ENCODE measurements at regions not wholly inside any gene's neighbourhood (a gene's known extent, or its start where the extent isn't known, plus 50 kb on each side); places are given as distances from the start of the nearest gene placed in this dataset.

DNA sequence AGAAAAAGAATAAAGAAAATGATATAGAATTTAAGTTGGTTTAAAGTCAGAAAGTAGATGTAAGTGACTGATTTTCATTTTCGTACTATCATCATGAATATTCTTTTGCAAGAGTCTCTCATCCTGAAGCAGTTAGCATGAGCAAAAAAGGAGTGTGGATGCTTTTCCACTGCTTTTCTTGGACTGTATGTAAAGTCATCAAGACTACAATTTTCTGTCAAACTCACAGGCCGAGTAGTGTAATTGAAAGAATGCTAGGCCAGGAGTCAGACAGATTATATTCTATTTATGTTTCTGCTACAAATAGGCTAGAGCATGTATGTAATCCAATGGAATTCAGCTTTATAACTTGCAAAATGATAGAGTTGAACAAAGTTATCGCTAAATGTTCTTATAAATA lies 197.1 kb upstream of the SPOCK3 start:
- ATAC-seq = no peak
- ChIA-PET POLR2A (no interaction called here), CTCF (ENCODE audit: low intra/inter-chr PET ratio, low total read pairs) (no interaction called here)
- Histone ChIP-seq H3K79me2 (ENCODE audit: insufficient read depth, low read length) (no peaks in the 10 kb centered on the region), H3K27me3 (ENCODE audit: control insufficient read depth in 1 of 2, insufficient read depth in 2 of 2, low read length in 2 of 2) (no peaks in the 10 kb centered on the region), H3K4me1 (ENCODE audit: insufficient read depth, low read length) (no peaks in the 10 kb centered on the region), H3K4me3 (replicated peaks in 1 of 3; ENCODE audit: insufficient read depth in 1 of 3, low read depth in 2 of 3, low read length in 3 of 3) (no peak overlapping the region), H2AFZ (ENCODE audit: low read length) (no peak overlapping the region), H4K20me1 (ENCODE audit: insufficient read depth, low read length) (no peaks in the 10 kb centered on the region), H3K27ac (ENCODE audit: extremely low read length, insufficient read depth, low read length) (no peak overlapping the region), H3K9ac (ENCODE audit: insufficient read depth, low read depth, low read length) (no peak overlapping the region), H3K36me3 (replicated peaks in 1 of 2; ENCODE audit: control insufficient read depth in 1 of 2, insufficient read depth in 2 of 2, low read length in 2 of 2) (no peaks in the 10 kb centered on the region), H3K4me2 (ENCODE audit: low read depth, low read length) (no peak overlapping the region), H3K9me3 (ENCODE audit: low read length) (0 out of 2 replicates have a peak, but pooled peaks cover 6% of the 10 kb centered on the region)
- no peak for DNase-seq (ENCODE audit: low spot score)
- intact Hi-C loops (cut with micrococcal nuclease; ENCODE audit: unreplicated experiment) (no loop called here), in situ Hi-C loops (cut with HindIII; ENCODE audit: extremely low pct_ligation_motif_present, low pct_unique_long_range_greater_than_20kb) (no loop called here)
- TF ChIP-seq, protein P1, sequence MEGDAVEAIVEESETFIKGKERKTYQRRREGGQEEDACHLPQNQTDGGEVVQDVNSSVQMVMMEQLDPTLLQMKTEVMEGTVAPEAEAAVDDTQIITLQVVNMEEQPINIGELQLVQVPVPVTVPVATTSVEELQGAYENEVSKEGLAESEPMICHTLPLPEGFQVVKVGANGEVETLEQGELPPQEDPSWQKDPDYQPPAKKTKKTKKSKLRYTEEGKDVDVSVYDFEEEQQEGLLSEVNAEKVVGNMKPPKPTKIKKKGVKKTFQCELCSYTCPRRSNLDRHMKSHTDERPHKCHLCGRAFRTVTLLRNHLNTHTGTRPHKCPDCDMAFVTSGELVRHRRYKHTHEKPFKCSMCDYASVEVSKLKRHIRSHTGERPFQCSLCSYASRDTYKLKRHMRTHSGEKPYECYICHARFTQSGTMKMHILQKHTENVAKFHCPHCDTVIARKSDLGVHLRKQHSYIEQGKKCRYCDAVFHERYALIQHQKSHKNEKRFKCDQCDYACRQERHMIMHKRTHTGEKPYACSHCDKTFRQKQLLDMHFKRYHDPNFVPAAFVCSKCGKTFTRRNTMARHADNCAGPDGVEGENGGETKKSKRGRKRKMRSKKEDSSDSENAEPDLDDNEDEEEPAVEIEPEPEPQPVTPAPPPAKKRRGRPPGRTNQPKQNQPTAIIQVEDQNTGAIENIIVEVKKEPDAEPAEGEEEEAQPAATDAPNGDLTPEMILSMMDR (CRISPR knock-in tag; IDR thresholded peaks at IDR 0.05) = no peak
- TF ChIP-seq ISX (CRISPR knock-in tag; conservative IDR thresholded peaks at IDR 0.05) = no peak
- no peak for TF ChIP-seq TRIM24 (CRISPR knock-in tag; IDR thresholded peaks at IDR 0.05)
- TF ChIP-seq ZNF350 (CRISPR knock-in tag; IDR thresholded peaks at IDR 0.05; ENCODE audit: borderline replicate concordance, low read depth) = no peak
- no peak for TF ChIP-seq ZBTB21 (CRISPR knock-in tag; IDR thresholded peaks at IDR 0.05)
- TF ChIP-seq ZNF224 (CRISPR knock-in tag; IDR thresholded peaks at IDR 0.05) = no peak
- TF ChIP-seq ZKSCAN5 (CRISPR knock-in tag; IDR thresholded peaks at IDR 0.05) = no peak
- TF ChIP-seq, protein P2, sequence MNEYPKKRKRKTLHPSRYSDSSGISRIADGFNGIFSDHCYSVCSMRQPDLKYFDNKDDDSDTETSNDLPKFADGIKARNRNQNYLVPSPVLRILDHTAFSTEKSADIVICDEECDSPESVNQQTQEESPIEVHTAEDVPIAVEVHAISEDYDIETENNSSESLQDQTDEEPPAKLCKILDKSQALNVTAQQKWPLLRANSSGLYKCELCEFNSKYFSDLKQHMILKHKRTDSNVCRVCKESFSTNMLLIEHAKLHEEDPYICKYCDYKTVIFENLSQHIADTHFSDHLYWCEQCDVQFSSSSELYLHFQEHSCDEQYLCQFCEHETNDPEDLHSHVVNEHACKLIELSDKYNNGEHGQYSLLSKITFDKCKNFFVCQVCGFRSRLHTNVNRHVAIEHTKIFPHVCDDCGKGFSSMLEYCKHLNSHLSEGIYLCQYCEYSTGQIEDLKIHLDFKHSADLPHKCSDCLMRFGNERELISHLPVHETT (CRISPR knock-in tag; conservative IDR thresholded peaks at IDR 0.05) = no peak
- TF ChIP-seq, protein P3, sequence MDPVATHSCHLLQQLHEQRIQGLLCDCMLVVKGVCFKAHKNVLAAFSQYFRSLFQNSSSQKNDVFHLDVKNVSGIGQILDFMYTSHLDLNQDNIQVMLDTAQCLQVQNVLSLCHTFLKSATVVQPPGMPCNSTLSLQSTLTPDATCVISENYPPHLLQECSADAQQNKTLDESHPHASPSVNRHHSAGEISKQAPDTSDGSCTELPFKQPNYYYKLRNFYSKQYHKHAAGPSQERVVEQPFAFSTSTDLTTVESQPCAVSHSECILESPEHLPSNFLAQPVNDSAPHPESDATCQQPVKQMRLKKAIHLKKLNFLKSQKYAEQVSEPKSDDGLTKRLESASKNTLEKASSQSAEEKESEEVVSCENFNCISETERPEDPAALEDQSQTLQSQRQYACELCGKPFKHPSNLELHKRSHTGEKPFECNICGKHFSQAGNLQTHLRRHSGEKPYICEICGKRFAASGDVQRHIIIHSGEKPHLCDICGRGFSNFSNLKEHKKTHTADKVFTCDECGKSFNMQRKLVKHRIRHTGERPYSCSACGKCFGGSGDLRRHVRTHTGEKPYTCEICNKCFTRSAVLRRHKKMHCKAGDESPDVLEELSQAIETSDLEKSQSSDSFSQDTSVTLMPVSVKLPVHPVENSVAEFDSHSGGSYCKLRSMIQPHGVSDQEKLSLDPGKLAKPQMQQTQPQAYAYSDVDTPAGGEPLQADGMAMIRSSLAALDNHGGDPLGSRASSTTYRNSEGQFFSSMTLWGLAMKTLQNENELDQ (CRISPR knock-in tag; IDR thresholded peaks at IDR 0.05; ENCODE audit: borderline replicate concordance) = no peak
- TF ChIP-seq TBP (CRISPR knock-in tag; IDR thresholded peaks at IDR 0.05) = no peak
- TF ChIP-seq MEIS1 (CRISPR knock-in tag; IDR thresholded peaks at IDR 0.05; ENCODE audit: borderline replicate concordance) = no peak
- TF ChIP-seq, protein P4, sequence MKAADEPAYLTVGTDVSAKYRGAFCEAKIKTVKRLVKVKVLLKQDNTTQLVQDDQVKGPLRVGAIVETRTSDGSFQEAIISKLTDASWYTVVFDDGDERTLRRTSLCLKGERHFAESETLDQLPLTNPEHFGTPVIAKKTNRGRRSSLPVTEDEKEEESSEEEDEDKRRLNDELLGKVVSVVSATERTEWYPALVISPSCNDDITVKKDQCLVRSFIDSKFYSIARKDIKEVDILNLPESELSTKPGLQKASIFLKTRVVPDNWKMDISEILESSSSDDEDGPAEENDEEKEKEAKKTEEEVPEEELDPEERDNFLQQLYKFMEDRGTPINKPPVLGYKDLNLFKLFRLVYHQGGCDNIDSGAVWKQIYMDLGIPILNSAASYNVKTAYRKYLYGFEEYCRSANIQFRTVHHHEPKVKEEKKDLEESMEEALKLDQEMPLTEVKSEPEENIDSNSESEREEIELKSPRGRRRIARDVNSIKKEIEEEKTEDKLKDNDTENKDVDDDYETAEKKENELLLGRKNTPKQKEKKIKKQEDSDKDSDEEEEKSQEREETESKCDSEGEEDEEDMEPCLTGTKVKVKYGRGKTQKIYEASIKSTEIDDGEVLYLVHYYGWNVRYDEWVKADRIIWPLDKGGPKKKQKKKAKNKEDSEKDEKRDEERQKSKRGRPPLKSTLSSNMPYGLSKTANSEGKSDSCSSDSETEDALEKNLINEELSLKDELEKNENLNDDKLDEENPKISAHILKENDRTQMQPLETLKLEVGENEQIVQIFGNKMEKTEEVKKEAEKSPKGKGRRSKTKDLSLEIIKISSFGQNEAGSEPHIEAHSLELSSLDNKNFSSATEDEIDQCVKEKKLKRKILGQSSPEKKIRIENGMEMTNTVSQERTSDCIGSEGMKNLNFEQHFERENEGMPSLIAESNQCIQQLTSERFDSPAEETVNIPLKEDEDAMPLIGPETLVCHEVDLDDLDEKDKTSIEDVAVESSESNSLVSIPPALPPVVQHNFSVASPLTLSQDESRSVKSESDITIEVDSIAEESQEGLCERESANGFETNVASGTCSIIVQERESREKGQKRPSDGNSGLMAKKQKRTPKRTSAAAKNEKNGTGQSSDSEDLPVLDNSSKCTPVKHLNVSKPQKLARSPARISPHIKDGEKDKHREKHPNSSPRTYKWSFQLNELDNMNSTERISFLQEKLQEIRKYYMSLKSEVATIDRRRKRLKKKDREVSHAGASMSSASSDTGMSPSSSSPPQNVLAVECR (CRISPR knock-in tag; IDR thresholded peaks at IDR 0.05; ENCODE audit: borderline replicate concordance) = no peak
- no peak for TF ChIP-seq ZFP82 (CRISPR knock-in tag; IDR thresholded peaks at IDR 0.05; ENCODE audit: borderline replicate concordance)
- no peak for TF ChIP-seq ZNF790 (CRISPR knock-in tag; IDR thresholded peaks at IDR 0.05; ENCODE audit: borderline replicate concordance)
- no peak for TF ChIP-seq ZNF879 (CRISPR knock-in tag; IDR thresholded peaks at IDR 0.05)
- no TSS peak for BruUV-seq (replicated peaks)
- FAIRE-seq = no peak
- WGBS (ENCODE audit: low lambda C conversion rate) = 1% methylated on average over 3 of the region's 3 CpGs

All from HepG2 (cell line).